SK-N-SH treated with all-trans-retinoic acid at 6 μM for 48 hours (cell line): ENCODE measurements at regions not wholly inside any gene's neighbourhood (a gene's known extent, or its start where the extent isn't known, plus 50 kb on each side); places are given as distances from the start of the nearest gene placed in this dataset.

ENCODE experiments used
- CREB5 ChIP-seq: fragments of 250-450 bp; sonication (Bioruptor Pico); IDR thresholded peaks from 2 replicates; pipeline ENCODE4 v1.5.1; 2020; ENCODE audit warnings: low read depth, mild to moderate bottlenecking, moderate library complexity
- ISL1 ChIP-seq: fragments of 250-450 bp; sonication (Bioruptor Pico); IDR thresholded peaks from 2 replicates; pipeline ENCODE4 v2.1.2; 2022; ENCODE audit warnings: mild to moderate bottlenecking, moderate library complexity
- PATZ1 ChIP-seq: fragments of 250-450 bp; sonication (Bioruptor Pico); IDR thresholded peaks from 2 replicates; pipeline ENCODE4 v1.8.0; 2020; ENCODE audit warnings: mild to moderate bottlenecking, moderate library complexity, borderline replicate concordance
- RARB ChIP-seq: fragments of 250-450 bp; sonication (Bioruptor Pico); IDR thresholded peaks from 2 replicates; pipeline ENCODE4 v1.8.0; 2021; ENCODE audit warnings: mild to moderate bottlenecking, moderate library complexity
- TCF4 ChIP-seq: fragments of 250-450 bp; sonication (Bioruptor Pico); IDR thresholded peaks from 2 replicates; pipeline ENCODE4 v1.8.0; 2021; ENCODE audit warnings: mild to moderate bottlenecking, moderate library complexity, borderline replicate concordance
- ZC3H10 ChIP-seq: fragments of 250-450 bp; sonication (Bioruptor Pico); IDR thresholded peaks from 2 replicates; pipeline ENCODE4 v1.5.1; 2021; ENCODE audit warnings: mild to moderate bottlenecking, moderate library complexity
- ZFP3 ChIP-seq: fragments of 250-450 bp; sonication (Bioruptor Pico); IDR thresholded peaks from 2 replicates; pipeline ENCODE4 v1.5.0; 2020; ENCODE audit warnings: mild to moderate bottlenecking, moderate library complexity

DNA sequence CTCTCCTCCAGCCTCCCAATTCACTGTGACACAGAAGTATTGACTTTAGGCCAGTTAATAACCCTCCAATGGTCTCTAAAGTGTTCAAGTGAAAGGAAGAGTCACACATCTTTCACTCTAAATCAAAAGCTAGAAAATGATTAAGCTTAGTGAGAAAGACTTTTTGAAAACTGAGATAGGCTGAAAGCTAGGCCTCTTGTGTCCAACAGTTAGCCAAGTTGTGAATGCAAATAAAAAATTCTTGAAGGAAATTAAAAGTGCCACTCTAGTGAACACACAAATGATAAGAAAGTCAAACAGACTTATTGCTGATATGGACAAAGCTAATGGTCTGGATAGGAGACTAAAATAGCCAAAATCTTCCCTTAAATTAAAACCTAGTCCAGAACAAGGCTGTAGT lies 687.2 kb downstream of the TRIML1 start:
- TF ChIP-seq CREB5 (CRISPR knock-in tag) (no peak), ISL1 (CRISPR knock-in tag) (no peak), TCF4 (CRISPR knock-in tag) (no peak), RARB (CRISPR knock-in tag) (no peak), ZFP3 (CRISPR knock-in tag) (no peak), ZC3H10 (CRISPR knock-in tag) (no peak), PATZ1 (CRISPR knock-in tag) (no peak)
